ENCODE measurements at regions not wholly inside any gene's neighbourhood (a gene's known extent, or its start where the extent isn't known, plus 50 kb on each side); places are given as distances from the start of the nearest gene placed in this dataset.
"Not testable (repeated sequence)": the region's sequence is repeated elsewhere in the genome, so short reads cannot be mapped to it uniquely, and the experiment has no call there.

GRCh38 chr21:35599164-35599563, 461.2 kb downstream of the SETD4 start:
- H3K4me3 ChIP-seq (ENCODE audit: low read length): no peak overlapping the region
- no peak for TF ChIP-seq ZNF274 (IDR thresholded peaks at IDR 0.05; ENCODE audit: low read depth, low read length)

GRCh38 chr21:35597750-35598339, 462.5 kb downstream of the SETD4 start:
- TF ChIP-seq ZNF274 (IDR thresholded peaks at IDR 0.05; ENCODE audit: low read depth, low read length): no peak
- no peak overlapping the region for H3K4me3 ChIP-seq (ENCODE audit: low read length)

GRCh38 chr21:35594905-35595304, 465.4 kb downstream of the SETD4 start:
- TF ChIP-seq ZNF274 (IDR thresholded peaks at IDR 0.05; ENCODE audit: low read depth, low read length): no peak
- H3K4me3 ChIP-seq (ENCODE audit: low read length): no peak overlapping the region

GRCh38 chr21:35593000-35593502, 467.3 kb downstream of the SETD4 start:
- no peak for TF ChIP-seq ZNF274 (IDR thresholded peaks at IDR 0.05; ENCODE audit: low read depth, low read length)
- no peak overlapping the region for H3K4me3 ChIP-seq (ENCODE audit: low read length)

- not testable (repeated sequence) for H3K4me3 ChIP-seq (ENCODE audit: low read length)
Observed at GRCh38 chr21:35590284-35590683, 470.0 kb downstream of the SETD4 start.

- TF ChIP-seq ZNF274 (IDR thresholded peaks at IDR 0.05; ENCODE audit: low read depth, low read length): no peak
- H3K4me3 ChIP-seq (ENCODE audit: low read length): no peak overlapping the region
Observed at GRCh38 chr21:35587841-35588380, 472.4 kb downstream of the SETD4 start.

GRCh38 chr21:35586305-35586704, 474.0 kb downstream of the SETD4 start:
- H3K4me3 ChIP-seq (ENCODE audit: low read length): no peak overlapping the region
- TF ChIP-seq ZNF274 (IDR thresholded peaks at IDR 0.05; ENCODE audit: low read depth, low read length): no peak

- no peak overlapping the region for H3K4me3 ChIP-seq (ENCODE audit: low read length)
- no peak for TF ChIP-seq ZNF274 (IDR thresholded peaks at IDR 0.05; ENCODE audit: low read depth, low read length)
Observed at GRCh38 chr21:35585878-35586277, 474.4 kb downstream of the SETD4 start.

GRCh38 chr21:35585155-35585554, 475.2 kb downstream of the SETD4 start:
- TF ChIP-seq ZNF274 (IDR thresholded peaks at IDR 0.05; ENCODE audit: low read depth, low read length): no peak

GRCh38 chr21:35583566-35584216, 476.6 kb downstream of the SETD4 start:
- no peak for TF ChIP-seq ZNF274 (IDR thresholded peaks at IDR 0.05; ENCODE audit: low read depth, low read length)

More at GRCh38 chr21:35585155-35585554, 475.2 kb downstream of the SETD4 start:
- no peak overlapping the region for H3K4me3 ChIP-seq (ENCODE audit: low read length)

GRCh38 chr21:35582731-35583130, 477.6 kb downstream of the SETD4 start:
- no peak for TF ChIP-seq ZNF274 (IDR thresholded peaks at IDR 0.05; ENCODE audit: low read depth, low read length)
- no peak overlapping the region for H3K4me3 ChIP-seq (ENCODE audit: low read length)

More at GRCh38 chr21:35583566-35584216, 476.6 kb downstream of the SETD4 start:
- H3K4me3 ChIP-seq (ENCODE audit: low read length): no peak overlapping the region

GRCh38 chr21:35581640-35582039, 478.7 kb downstream of the SETD4 start:
- no peak overlapping the region for H3K4me3 ChIP-seq (ENCODE audit: low read length)
- no peak for TF ChIP-seq ZNF274 (IDR thresholded peaks at IDR 0.05; ENCODE audit: low read depth, low read length)

GRCh38 chr21:35579520-35580293, 480.6 kb downstream of the SETD4 start:
- no peak overlapping the region for H3K4me3 ChIP-seq (ENCODE audit: low read length)
- TF ChIP-seq ZNF274 (IDR thresholded peaks at IDR 0.05; ENCODE audit: low read depth, low read length): no peak

GRCh38 chr21:35578831-35579471, 481.4 kb downstream of the SETD4 start:
- TF ChIP-seq ZNF274 (IDR thresholded peaks at IDR 0.05; ENCODE audit: low read depth, low read length): no peak
- H3K4me3 ChIP-seq (ENCODE audit: low read length): no peak overlapping the region

All from GM08714 (cell line).